H1 (cell line): ENCODE measurements at regions not wholly inside any gene's neighbourhood (a gene's known extent, or its start where the extent isn't known, plus 50 kb on each side); places are given as distances from the start of the nearest gene placed in this dataset.

Source experiments
- EP300 ChIP-seq, 2 experiments: IDR thresholded peaks; 1 replicate in 1 of 2; 2 replicates in 1 of 2; pipeline ENCODE4 v1.6.1; 2011 to 2012; ENCODE audit warnings: low read depth in 2 of 2, low read length in 2 of 2, mild to moderate bottlenecking in 2 of 2, borderline replicate concordance in 1 of 2, inconsistent platforms in 1 of 2, moderate library complexity in 1 of 2
- RXRA ChIP-seq: IDR thresholded peaks from 2 replicates; pipeline ENCODE4 v1.6.1; 2011; ENCODE audit warnings: low read depth, mild to moderate bottlenecking, low read length, moderate library complexity; ENCODE audit not compliant: insufficient read depth
- TF ChIP-seq, protein P1 (sequence below): fragments of 300-600 bp; sonication (generic); IDR thresholded peaks from 2 replicates; pipeline ENCODE4 v1.7.1; 2012; ENCODE audit warnings: low read length, moderate library complexity, mild to moderate bottlenecking, inconsistent platforms; ENCODE audit not compliant: insufficient replicate concordance

DNA sequence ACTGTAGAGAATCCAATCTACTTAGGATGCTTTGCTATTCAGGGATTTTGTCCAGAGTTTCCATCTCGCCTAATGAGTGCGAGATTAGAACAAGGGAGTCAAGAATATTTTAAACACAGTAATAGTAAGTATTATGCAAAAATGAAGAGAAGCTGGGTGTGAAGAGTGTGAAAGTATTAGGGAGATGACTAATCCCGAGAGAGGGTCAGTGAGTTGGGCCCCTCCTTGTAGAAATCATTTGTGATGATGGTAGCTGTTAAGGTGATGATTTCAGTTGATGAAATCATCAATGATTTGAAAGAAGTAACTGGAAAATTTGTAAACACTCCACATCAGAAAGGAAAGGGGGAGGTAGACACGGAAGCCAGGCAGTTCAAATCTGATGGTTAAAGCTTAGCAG, 478.9 kb upstream of the MGAT4C start (continued):
- TF ChIP-seq, protein P1, sequence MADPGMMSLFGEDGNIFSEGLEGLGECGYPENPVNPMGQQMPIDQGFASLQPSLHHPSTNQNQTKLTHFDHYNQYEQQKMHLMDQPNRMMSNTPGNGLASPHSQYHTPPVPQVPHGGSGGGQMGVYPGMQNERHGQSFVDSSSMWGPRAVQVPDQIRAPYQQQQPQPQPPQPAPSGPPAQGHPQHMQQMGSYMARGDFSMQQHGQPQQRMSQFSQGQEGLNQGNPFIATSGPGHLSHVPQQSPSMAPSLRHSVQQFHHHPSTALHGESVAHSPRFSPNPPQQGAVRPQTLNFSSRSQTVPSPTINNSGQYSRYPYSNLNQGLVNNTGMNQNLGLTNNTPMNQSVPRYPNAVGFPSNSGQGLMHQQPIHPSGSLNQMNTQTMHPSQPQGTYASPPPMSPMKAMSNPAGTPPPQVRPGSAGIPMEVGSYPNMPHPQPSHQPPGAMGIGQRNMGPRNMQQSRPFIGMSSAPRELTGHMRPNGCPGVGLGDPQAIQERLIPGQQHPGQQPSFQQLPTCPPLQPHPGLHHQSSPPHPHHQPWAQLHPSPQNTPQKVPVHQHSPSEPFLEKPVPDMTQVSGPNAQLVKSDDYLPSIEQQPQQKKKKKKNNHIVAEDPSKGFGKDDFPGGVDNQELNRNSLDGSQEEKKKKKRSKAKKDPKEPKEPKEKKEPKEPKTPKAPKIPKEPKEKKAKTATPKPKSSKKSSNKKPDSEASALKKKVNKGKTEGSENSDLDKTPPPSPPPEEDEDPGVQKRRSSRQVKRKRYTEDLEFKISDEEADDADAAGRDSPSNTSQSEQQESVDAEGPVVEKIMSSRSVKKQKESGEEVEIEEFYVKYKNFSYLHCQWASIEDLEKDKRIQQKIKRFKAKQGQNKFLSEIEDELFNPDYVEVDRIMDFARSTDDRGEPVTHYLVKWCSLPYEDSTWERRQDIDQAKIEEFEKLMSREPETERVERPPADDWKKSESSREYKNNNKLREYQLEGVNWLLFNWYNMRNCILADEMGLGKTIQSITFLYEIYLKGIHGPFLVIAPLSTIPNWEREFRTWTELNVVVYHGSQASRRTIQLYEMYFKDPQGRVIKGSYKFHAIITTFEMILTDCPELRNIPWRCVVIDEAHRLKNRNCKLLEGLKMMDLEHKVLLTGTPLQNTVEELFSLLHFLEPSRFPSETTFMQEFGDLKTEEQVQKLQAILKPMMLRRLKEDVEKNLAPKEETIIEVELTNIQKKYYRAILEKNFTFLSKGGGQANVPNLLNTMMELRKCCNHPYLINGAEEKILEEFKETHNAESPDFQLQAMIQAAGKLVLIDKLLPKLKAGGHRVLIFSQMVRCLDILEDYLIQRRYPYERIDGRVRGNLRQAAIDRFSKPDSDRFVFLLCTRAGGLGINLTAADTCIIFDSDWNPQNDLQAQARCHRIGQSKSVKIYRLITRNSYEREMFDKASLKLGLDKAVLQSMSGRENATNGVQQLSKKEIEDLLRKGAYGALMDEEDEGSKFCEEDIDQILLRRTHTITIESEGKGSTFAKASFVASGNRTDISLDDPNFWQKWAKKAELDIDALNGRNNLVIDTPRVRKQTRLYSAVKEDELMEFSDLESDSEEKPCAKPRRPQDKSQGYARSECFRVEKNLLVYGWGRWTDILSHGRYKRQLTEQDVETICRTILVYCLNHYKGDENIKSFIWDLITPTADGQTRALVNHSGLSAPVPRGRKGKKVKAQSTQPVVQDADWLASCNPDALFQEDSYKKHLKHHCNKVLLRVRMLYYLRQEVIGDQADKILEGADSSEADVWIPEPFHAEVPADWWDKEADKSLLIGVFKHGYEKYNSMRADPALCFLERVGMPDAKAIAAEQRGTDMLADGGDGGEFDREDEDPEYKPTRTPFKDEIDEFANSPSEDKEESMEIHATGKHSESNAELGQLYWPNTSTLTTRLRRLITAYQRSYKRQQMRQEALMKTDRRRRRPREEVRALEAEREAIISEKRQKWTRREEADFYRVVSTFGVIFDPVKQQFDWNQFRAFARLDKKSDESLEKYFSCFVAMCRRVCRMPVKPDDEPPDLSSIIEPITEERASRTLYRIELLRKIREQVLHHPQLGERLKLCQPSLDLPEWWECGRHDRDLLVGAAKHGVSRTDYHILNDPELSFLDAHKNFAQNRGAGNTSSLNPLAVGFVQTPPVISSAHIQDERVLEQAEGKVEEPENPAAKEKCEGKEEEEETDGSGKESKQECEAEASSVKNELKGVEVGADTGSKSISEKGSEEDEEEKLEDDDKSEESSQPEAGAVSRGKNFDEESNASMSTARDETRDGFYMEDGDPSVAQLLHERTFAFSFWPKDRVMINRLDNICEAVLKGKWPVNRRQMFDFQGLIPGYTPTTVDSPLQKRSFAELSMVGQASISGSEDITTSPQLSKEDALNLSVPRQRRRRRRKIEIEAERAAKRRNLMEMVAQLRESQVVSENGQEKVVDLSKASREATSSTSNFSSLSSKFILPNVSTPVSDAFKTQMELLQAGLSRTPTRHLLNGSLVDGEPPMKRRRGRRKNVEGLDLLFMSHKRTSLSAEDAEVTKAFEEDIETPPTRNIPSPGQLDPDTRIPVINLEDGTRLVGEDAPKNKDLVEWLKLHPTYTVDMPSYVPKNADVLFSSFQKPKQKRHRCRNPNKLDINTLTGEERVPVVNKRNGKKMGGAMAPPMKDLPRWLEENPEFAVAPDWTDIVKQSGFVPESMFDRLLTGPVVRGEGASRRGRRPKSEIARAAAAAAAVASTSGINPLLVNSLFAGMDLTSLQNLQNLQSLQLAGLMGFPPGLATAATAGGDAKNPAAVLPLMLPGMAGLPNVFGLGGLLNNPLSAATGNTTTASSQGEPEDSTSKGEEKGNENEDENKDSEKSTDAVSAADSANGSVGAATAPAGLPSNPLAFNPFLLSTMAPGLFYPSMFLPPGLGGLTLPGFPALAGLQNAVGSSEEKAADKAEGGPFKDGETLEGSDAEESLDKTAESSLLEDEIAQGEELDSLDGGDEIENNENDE = no peak
- TF ChIP-seq EP300 (IDR thresholded peaks at IDR 0.05; ENCODE audit: borderline replicate concordance in 1 of 2, low read depth in 2 of 2, low read length in 2 of 2) (no peak), RXRA (no peak)
